ENCODE measurements at regions not wholly inside any gene's neighbourhood (a gene's known extent, or its start where the extent isn't known, plus 50 kb on each side); places are given as distances from the start of the nearest gene placed in this dataset.

GRCh38 chr5:60259730-60260129 is 366.2 kb upstream of the PDE4D start:
- no peak for DNase-seq (ENCODE audit: low spot score)

GRCh38 chr5:60257596-60258271 is 364.2 kb upstream of the PDE4D start:
- DNase-seq (ENCODE audit: low spot score), result no peak

DNA sequence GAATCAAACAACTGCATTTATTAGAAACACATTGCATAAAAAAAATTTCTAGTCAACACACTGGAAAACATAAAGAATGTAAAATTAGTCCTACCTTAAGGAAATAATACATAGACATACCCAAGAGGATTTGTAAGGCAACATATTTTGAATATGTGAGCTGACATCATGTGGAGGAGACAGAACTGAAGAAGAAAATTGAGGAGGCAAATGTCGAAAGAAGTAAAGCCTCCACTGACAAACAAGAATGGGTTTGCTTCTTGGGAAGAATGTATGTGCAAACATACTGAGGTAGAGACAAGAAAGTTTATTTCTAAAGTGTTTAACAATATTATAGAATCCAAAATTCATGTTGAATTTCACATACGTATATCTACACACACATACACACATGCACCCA is 363.0 kb upstream of the PDE4D start:
- no peak for DNase-seq (ENCODE audit: low spot score)

DNA sequence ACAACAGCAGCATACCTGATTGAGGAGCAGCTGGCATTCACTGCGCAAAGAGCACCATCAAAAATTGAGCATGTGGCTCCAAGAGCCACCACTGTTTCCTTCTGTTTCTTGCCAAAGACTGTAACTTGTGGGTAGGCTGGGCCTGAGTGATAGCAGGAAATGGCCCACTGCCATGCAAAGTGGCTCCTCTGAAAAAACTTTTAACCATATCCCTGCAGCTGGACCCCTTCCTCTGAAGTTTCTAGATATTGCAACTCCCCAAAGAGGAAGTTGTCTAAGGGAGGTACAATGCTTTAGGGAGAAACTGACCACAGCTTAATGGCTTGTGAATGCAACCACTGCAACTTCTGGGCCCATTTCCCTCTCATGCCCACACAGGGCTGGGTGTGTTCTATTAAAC is 355.4 kb upstream of the PDE4D start:
- no peak for DNase-seq (ENCODE audit: low spot score)

DNA sequence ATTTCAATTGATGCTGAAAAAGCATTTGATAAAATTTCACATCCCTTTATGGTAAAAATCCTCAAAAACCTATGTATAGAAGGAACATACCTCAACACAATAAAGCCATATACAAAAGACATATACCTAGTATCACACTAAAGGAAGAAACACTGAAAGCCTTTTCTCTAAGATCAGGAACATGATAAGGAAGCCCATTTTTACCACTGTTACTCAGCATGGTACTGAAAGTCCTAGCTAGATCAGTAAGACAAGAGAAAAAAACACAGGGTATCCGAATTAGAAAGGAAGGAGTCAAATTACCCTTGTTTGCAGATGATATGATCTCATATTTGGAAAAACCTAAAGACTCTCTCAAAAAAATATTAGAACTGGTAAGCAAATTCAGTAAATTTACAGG is 350.2 kb upstream of the PDE4D start:
- no peak for DNase-seq (ENCODE audit: low spot score)

GRCh38 chr5:60232036-60232795 is 338.7 kb upstream of the PDE4D start:
- DNase-seq (ENCODE audit: low spot score), result no peak

DNA sequence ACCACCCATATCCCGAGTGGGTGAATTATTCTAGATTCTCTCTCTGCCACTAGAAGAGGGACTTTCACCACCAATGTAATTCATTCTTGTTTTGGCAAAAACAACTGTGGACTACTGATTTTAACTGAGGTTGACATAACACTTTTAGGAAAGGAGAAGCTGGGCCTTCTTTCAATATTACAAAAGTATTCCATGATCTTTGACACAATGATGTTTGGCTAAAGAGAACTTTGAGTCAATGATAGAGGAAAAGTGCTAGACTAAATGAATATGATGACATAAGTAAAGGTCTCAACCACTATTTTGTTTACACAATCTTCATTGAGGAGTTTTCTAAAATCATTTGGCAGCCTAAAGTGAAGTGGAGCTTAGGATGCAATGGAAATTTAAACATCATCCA is 336.9 kb upstream of the PDE4D start:
- no peak for DNase-seq (ENCODE audit: low spot score)

GRCh38 chr5:60229691-60230185 is 336.2 kb upstream of the PDE4D start:
- no peak for DNase-seq (ENCODE audit: low spot score)

DNA sequence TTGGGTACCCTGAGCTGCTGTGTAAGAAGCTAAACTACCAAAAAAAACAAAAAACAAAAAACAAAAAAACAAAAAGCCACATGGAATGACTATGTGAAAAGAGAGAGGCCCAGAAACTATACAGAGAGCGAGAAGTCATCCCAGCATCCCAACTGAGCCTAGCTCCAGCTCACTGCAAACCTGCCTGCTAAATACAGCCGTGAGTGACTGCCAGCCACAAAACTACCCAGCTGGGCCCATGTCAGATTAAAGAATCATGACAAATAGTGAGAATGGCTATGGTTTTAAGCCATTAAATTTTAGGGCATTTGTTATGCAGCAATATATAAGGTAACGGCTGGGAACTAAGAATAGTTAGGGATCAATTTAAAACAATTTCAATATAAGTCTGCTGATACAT is 335.1 kb upstream of the PDE4D start:
- no peak for DNase-seq (ENCODE audit: low spot score)

DNA sequence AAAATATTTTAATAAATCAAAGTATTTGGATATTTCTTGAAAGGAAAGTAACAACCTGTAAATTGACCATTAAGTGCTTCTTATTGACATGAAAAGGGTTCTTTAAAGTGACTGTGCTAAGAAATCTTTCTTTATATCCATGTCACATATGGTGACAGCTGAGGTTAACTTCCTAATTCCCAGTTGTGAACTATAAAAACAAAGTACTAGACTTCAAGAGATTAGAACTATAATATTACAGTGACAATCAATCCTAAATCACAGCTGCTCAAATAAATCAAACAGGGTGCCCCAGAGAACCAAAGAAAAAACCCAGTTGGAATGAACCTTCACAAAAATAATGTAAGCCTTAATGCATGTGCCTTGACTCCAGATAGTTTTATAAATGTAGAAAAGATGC is 332.6 kb upstream of the PDE4D start:
- DNase-seq (ENCODE audit: low spot score), result no peak

DNA sequence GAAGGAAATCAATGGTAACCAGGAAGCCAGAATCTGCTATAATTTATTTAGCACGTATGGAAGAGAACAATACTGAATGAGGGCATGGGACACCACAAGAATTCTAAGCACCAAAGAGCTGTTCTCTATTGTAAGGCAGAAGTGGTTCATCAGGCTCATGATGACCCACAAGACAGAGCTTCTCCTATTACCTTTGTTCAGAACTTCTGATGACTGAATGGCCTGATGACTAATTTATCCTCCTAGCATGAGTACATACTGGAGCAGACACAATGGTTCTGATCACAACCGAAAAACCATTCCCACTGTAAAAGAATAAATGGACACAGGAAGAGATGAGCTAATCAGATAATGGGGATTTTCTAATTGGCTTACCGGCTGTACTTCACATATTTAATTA is 329.8 kb upstream of the PDE4D start:
- DNase-seq (ENCODE audit: low spot score), result no peak

- DNase-seq (ENCODE audit: low spot score), result no peak
Observed at GRCh38 chr5:60219921-60220320, 326.4 kb upstream of the PDE4D start.

- DNase-seq (ENCODE audit: low spot score), result no peak
Observed at GRCh38 chr5:60210810-60211209, 317.3 kb upstream of the PDE4D start.

DNA sequence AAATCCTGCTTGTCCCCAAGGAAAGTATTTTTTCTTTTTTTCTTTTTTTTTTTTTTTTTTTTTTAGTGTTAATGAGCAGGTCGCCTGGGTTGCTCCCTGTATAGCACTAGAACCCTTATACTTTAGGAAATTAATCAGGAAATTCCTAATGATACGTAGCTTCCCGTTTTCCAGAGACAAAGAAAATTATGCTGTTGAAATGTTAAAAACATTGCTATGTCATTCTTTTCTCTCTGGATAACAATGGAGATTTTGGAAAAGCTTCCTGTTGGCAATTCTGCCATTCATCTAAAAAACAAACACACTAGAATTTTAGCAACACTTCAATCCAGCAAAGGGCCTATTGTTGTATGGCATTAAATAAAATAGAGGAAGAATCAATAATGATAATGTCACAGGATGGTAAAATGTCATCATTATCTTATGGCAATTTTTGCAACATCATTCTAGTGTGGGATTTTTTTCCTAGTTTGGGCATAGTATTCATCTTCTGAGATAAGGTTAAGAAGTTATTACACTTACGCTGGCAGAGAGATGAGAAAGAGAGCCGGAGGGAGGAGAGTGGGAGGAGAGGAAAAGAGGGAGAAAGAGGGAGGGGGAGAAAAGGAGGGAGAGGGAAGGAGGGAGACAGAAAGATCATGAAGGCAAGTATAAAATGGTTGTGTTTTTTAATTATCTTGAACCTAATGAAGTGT is 315.8 kb upstream of the PDE4D start:
- DNase-seq (ENCODE audit: low spot score), result no peak

GRCh38 chr5:60208716-60209115 is 315.2 kb upstream of the PDE4D start:
- no peak for DNase-seq (ENCODE audit: low spot score)

DNA sequence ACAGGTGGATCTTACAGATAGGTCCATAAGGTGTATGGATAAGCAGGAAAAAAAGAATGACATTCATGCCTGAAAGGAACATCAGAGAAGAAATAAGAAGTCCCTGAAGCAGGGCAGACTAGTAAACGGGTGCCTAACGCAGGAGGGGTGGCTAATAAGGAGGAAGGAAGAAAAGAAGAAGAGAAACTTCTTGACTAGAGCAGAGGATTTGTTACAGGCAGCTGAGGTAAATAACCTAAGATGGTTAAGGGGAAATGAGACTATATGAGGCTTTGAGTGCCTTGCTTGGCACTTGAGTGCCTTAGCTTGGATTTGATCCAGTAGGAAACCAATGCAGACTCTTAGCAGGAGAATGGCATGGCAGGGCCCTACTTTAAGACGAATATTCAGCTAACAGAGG is 313.5 kb upstream of the PDE4D start:
- DNase-seq (ENCODE audit: low spot score), result no peak

GRCh38 chr5:60206234-60206633 is 312.7 kb upstream of the PDE4D start:
- DNase-seq (ENCODE audit: low spot score), result no peak

DNA sequence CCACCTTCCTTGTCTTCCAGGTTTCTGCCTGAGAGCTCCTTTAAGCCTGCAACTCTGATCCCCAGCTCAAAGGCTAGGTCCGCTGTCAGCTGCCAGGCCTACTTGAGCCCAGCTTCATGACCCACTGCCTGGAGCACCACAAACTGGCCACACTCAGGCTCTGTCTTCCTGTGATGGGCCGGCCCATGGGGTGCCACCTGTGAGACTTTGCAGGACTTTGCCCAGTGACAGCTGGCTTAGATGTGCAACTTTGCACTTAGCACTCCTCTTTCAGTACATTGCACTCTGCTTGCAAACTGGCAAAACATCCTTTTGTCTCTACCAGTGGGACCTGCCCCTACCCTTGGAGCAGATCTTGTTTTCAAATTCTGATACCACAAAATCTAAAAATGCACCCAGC is 311.5 kb upstream of the PDE4D start:
- no peak for DNase-seq (ENCODE audit: low spot score)

DNA sequence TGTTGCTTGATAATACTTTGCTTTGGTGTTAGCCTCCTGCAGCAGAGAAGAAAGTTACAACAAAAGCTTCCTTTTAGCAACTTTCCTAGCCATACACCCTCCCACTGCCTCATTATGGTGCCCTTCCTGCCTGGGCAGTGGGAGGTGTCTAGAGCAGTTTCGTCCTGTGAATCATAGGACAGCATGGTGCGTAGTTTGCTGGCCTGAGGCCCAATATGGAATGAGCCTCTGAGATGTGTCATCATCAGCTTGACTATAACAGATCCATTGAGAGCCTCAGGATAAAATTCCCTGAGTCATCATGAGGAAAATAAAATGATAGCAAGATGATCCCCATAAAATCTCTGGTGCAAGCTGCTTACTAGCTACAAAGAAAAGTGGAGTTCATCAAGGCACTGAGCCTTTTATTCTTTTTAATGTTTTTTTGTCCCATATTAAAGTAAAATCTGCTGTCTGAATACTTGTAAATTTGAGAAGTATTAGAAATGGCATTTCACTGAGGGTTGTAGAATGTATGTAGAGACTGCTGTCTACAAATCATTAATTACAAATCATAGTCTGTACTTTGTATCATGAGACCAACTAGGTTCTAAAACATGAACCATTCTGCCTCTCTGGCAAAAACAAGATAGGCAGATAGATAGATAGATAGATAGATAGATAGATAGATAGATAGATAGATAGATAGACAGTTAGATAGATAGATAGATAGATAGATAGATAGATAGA is 303.0 kb upstream of the PDE4D start:
- peak; percentile 20 for DNase-seq (ENCODE audit: low spot score)

DNA sequence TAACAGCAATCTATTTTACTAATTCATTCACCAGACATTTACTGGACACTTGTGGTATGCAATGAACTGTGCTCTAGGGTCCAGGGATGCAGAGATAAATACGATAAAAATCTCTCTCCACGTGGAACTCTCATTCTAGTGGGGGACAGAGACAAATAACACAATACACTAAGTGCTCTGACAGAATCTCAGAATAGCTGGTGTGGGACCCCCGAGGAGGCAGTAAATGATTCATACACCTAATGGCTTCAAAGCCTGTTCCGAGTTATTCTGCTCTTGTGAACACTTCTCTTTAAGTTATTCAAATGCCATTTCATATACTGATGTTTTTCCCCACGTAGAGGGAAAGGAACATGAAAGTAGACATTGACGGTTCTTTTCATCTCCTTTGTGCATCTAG is 302.0 kb upstream of the PDE4D start:
- DNase-seq (ENCODE audit: low spot score), result no peak

DNA sequence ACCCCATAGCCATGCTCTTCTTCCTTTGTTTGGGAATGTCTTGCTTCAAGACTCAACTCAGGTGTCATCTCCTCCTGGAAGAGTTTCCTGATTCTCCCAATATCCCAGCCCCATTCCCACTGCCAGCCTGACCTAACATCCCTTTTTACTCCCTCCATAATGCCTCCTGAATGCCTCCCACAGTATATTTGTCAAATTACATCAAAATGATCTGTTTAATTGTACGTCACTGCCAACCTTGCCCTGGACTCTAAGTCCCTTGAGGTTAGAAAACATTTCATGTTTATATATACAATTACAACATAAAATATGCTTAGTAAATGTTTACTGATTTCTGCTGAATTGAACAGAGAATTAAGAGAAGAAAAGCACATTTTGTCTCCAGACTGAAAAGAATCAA is 301.6 kb upstream of the PDE4D start:
- DNase-seq (ENCODE audit: low spot score), result no peak
